Bone marrow (tissue), 2 donors: ENCODE measurements at regions not wholly inside any gene's neighbourhood (a gene's known extent, or its start where the extent isn't known, plus 50 kb on each side); places are given as distances from the start of the nearest gene placed in this dataset.

Experiments used
- DNase-seq, 2 donors: peaks; one replicate each; lab custom pipeline; 2025; lab: John Stamatoyannopoulos, UW

- DNase-seq = no peak
Observed at GRCh38 chr5:22998362-22998761, 145.2 kb upstream of the CDH12 start.

- no peak for DNase-seq
Observed at GRCh38 chr5:22988937-22989336, 135.8 kb upstream of the CDH12 start.

DNA sequence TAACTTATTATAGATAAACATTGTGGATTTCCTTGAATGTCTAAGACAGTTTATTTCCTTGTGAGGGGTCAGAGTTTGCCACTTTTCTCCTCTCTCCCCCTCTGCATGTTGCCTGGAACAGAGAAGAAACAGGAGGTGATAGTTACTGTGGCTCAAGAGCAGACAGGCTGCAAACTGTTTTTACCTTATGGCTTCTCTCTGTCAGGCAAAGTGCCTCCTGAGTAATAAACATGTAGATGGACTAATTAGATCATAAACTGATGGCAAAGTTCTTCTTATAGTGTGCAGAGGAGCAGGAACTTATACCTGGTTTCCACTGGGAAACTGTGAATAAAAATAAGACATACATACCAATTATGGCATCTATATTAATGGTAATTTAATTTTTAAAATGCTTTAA, 133.1 kb upstream of the CDH12 start:
- DNase-seq = no peak

DNA sequence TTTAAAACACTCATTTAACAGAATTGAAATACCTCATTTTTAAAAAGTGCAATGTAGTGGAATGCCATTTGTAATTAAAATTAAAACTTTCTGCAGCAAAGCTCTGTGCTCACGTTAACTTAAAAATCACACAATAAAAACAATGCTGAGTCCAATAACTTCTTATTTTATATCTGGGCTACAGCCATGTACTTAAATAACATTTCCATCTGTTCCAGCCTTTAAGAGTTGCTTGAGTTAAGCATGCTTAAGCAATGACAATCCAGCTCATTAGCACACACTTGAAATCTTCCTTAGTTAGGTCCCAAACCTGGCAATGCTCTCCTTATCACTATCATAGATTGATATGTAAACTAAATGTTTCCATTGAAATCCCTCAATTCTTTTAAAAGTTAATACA, 132.3 kb upstream of the CDH12 start:
- no peak for DNase-seq

DNA sequence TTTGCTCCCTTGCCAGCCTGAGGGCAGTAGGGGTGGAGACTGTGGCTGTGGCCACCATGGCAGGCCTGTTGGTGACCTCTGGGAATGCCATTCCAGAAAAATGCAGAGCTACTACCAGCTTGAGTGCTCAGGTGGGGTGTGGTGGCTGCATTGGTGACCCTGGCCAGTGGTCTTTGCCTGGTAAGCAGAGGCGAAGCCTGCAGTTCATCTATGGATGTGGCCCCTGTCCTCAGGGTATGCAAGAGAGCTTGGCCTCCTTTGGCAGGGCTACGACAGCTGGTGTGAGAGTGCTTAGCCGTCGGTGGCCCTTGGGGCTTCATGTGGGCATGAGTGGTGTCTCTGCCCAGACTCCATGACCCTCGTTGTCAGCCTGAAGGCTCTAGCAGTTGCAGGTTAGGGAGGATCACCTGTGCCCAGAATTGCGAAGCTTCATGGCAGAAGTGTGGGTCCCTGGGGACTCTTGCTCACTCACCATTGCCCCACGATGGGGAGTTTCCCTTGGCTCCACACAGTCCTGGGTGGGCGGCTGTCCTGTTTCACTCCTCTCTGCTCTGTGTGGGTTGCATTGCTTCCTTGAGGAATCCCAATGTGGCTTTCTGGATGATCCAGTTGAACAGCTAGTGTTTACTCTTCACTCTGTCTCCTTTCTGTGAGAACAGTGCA, 117.9 kb upstream of the CDH12 start:
- DNase-seq = no peak

- no peak for DNase-seq
Observed at GRCh38 chr5:22970491-22970890, 117.3 kb upstream of the CDH12 start.

GRCh38 chr5:22968386-22968785, 115.2 kb upstream of the CDH12 start:
- DNase-seq = no peak

GRCh38 chr5:22965960-22966359, 112.8 kb upstream of the CDH12 start:
- no peak for DNase-seq

DNA sequence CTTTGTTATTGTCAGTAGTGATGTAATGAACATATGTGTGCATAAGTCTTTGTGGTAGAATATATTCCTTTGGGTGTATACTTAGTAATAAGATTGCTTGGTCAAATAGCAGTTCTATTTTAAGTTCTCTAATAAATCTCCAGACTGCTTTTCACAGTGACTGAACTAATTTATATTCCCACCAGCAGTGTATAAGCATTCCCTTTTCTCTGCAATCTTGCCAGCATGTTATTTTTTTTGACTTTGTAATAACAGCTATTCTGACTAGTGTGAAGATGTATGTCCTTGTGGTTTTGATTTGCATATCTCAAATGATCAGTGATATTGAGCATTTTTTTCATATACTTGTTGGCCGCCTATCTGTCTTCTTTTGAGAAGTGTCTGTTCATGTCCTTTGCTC, 111.5 kb upstream of the CDH12 start:
- DNase-seq = no peak

- no peak for DNase-seq
Observed at GRCh38 chr5:22958462-22959262, 105.5 kb upstream of the CDH12 start.

DNA sequence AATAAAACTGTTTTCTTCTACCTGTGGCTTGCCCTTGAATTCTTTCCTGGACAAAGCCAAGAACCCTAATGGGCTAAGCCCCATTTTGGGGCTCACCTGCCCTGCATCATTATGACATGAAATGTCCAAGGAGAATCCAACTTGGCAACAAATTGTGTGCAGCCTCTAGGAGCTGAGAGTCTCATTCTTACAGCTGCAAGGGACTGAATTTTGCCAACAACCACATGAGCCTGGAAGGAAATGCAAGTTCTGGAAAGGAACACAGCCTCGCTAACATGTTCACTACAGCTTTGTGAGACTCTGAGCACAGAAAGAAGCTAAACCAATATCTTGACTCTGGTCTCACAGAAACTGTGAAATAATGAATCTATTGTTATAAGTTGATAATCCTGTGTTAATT, 94.8 kb upstream of the CDH12 start:
- DNase-seq = no peak

DNA sequence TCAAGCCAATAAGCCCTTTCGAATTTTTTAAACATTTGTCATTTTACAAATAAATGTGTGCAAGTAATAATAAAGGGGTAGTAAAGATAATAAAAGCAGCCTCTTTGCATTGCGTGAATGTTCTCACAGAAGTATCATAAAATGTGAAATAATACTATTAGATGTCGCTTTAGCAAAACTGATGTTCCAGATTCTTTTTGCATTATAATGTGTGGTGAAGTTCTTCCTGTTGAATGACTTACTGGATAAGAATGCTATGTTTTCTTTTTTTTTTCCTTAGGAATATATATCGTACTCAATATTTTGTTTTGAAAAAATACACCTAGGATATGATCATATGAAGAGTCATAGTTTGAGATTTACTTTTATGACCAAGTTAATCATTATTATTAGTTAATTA, 85.2 kb upstream of the CDH12 start:
- no peak for DNase-seq

DNA sequence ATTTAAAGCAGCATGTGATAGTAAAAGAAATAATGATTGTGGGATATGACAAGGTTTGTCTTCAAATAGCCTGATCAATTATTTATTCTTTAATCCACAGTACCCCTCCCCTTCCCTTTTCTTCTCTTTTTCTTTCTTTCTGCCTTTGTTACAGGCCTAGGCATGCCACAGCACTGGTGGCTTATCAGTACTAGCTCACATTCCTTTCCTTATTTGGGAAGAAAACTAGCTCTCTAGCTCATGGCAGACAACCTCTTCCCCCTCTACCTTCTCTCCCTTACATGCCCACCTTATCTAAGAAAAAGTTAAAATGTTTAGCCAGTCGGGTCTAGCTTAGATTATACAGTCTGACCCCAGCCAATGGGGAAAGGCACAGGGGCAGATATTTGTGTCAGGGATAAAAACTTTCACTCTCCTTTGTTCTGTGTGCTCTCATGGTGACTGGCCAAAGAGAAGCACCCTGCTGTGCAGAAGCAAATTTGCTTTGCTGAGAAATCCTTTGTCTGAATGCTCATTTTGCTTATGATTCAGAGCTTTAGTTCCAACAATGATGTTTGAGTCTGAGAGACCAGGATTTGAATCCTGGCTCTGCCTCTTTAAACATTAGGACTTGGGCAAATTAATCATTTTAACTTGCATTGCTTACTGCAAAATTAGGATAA, 75.8 kb upstream of the CDH12 start:
- DNase-seq = no peak

DNA sequence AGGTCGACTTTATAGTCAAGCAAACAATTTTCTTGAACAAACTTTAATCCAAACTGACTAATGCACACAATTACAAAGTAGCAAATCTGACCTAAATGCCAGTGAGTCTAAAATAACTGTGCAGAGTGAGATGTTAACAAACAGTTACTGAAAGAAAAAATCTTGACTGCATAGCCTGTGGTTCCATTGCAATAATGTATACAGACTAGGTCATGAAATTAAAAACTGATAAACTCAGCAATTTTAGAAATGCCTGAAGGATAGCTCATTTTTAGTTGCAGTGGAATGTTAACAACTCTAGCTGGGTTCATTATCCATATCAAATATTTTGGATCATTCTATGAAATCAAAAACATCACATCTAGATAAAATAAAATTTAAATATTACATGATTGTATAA, 73.4 kb upstream of the CDH12 start:
- no peak for DNase-seq

DNA sequence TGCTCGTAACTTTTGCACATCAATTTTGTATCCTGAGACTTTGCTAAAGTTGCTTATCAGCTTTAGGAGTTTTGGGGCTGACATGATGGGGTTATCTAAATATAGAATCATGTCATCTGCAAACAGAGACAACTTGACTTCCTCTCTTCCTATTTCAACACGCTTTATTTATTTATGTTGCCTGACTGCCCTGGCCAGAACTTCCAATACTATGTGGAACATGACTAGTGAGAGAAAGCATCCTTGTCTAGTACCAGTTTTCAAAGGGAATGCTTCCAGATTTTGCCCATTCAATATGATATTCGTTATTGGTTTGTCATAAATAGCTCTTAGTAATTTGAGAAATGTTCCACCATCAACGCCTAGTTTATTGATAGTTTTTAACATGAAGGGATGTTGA, 65.4 kb upstream of the CDH12 start:
- DNase-seq = no peak

DNA sequence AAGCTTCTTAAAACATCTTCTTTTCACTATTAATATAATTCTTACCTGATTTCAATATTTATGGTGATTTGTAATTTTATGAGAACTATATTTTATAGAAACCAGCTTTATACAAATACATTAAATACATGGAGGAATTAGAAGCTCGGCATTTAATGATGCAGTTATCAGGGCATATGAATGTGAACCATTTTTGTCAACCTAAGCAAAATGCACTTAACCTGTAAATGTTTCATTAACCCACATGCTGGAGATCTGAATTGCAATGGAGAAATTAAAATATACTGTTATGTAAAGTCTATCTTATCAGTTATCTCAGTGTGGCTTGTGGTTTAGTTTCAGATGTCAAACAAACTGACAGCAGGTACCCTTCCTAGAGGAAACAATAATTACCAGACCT, 63.2 kb upstream of the CDH12 start:
- DNase-seq = no peak

GRCh38 chr5:22911019-22911418, 57.9 kb upstream of the CDH12 start:
- DNase-seq = no peak

DNA sequence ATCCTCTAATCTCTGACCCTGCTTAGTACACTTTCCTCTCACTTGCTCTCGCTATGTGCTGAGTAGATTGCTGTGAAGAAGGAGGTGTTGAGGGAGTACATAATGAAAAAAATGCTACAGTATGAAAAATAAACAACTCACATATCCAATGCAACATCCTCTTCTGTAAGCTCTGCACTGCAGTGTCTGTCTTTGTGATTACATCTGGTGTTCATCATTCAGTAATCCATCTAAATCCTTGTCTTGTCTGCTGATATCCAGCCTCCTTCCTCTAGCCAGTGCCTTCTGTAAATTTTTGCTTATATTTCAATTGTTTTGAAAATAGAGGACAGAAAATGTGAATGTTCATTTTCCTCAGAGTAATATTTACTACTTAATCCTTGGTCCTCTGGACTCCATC, 57.4 kb upstream of the CDH12 start:
- DNase-seq = no peak

GRCh38 chr5:22908586-22908985, 55.4 kb upstream of the CDH12 start:
- no peak for DNase-seq

GRCh38 chr5:22908129-22908528, 55.0 kb upstream of the CDH12 start:
- DNase-seq = no peak
